Fibroblast of skin of right biceps (primary cell): ENCODE measurements at regions not wholly inside any gene's neighbourhood (a gene's known extent, or its start where the extent isn't known, plus 50 kb on each side); places are given as distances from the start of the nearest gene placed in this dataset.

Experiments used
- DNase-seq: peaks from one replicate; pipeline ENCODE4 v3.0.0-alpha.2; 2013

DNA sequence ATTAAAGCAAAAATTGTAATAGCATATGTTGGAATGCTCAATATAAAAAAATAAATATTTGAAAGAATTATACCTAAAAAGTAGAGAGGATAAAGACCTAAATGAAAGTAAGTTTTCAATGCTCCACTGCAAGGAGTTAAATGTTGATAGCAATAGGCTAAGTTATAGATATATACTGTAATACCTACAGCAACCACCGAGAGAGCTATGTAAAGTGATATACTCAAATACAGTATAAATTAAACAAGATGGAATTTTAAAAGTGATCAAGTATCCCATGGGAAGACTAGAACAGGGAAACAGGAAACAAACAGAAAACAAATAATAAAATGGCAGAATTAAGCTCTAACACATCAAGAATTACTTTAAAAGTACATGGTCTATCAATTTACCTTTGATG, 73.9 kb downstream of the CASP3 start:
- no peak for DNase-seq

DNA sequence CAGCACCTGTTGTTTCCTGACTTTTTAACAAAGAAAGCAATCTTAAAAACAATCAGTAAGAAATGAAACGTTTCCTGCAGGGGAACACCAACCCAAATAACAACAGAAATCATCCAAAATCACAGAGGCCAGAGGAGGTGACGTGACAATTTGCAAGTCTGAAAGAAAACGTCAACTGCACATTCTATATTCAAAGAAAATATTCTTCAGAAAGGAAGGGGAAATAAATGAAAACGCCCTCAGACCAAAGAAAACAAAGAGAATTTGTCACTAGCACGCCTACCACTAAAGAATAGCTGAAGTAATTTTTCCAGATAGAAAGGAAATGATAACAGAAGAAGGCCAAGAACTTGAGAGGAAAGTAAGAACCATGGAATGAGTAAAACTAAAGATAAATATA, 74.4 kb downstream of the CASP3 start:
- DNase-seq = no peak

DNA sequence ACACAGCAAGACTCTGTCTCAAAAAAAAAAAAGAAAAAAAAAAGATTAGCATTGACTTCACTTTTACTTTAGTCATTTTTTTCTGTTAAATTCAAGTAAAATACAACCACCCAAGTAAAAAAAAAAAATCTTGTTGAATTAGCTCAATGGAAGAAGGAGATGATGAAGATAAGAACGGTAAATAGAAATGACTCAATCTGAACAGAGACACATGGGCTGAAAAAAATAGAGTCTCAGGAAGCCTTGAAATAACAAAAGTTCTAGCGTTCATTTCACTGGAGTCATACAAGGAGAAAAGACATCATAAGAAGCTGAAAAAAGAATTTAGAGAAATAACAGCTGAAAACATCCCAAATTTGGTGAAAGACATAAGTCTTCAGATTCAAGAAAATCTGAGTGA, 75.5 kb downstream of the CASP3 start:
- no peak for DNase-seq

DNA sequence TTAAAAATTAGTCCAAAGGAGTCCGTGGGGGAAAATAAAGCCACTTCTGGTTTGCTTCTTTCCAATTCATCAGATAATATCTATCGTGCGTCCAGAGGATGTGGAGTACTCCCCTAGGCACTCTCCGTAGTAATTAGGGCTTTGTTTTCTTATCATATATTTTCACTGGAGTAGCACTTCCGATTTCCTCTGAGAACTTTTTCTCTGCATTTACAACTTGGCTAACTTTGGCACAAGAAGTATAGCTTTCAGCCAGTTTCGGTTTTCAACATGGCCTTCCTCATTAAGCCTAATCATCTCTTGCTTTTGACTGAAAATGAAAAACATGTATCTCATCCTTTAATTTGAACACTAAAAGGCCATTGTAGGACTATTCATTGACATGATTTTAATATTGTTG, 80.5 kb downstream of the CASP3 start:
- DNase-seq = no peak

DNA sequence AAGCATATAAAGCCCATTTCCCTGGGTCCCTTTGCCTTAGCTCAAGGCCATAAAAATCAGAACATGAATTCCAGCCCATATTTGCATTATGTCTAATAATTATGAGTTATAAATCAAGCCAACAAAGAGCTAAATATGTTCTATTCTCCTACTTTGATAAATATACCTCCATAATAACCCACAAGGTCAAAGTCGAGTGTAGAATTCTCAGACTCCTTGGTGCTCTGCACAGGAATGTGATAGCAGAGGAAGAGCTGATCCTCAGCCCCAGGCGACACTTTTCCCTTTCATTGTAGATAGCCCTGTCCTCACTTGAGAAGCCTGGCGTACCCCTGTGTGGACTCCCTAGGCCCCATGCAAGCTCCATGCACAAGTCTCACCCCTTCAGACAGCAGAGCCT, 85.6 kb downstream of the CASP3 start:
- DNase-seq = no peak

DNA sequence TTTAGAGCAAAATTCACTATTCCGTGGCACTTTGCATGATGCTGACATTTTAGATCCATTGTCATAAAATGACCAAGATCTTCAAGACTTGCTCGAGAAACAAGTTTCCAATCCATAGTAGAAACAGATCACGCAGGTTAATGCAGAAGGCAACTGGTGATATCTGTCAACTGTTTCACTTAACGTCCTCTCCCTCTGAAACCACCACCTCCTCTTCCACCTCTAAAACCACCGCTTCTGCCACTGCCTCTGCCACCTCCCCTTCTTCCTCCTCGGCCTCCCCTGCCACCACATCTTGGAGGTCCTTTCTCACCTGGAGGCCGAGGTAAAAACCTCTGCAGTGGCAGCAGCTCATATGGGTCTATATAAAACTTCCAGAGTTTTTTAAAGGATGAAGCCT, 84.6 kb upstream of the IRF2 start:
- DNase-seq = no peak

DNA sequence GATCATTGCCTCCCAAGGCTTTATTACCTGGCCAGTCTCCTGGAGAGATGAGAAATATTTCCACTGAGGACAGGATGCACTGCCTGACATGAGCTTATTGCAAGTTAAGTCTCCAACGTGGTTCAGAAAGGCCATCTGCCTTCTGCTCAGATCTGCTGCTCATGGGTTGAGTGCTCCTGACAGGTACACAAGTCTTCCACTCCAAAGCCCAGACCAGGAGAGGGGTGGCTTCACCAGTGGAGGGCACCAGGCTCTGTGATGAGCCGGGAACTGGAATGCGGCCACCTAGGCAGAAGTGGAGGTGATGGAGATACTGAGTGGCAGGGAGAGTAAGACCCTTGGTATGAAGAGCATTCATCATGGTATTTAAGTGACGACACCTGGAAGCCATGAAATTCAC, 79.5 kb upstream of the IRF2 start:
- DNase-seq = no peak

DNA sequence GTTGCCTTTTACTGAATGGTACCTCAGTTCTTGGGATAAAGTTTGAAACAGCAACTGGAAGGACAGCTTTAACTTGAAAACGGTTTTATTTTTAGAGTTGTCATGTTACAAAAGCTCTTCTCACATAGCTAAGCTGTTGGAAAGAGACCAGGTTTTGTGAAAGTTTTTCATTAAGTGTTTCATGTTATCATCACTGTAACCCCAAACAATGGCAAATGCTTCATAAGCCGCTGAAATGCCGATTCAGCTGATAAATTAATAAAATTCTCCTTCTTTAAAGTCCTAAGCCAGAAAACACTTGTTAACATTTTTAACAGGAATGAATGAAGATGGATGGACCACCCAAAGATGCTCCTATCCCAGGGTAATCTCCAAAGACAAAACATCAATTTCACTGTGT, 76.1 kb upstream of the IRF2 start:
- DNase-seq = no peak

DNA sequence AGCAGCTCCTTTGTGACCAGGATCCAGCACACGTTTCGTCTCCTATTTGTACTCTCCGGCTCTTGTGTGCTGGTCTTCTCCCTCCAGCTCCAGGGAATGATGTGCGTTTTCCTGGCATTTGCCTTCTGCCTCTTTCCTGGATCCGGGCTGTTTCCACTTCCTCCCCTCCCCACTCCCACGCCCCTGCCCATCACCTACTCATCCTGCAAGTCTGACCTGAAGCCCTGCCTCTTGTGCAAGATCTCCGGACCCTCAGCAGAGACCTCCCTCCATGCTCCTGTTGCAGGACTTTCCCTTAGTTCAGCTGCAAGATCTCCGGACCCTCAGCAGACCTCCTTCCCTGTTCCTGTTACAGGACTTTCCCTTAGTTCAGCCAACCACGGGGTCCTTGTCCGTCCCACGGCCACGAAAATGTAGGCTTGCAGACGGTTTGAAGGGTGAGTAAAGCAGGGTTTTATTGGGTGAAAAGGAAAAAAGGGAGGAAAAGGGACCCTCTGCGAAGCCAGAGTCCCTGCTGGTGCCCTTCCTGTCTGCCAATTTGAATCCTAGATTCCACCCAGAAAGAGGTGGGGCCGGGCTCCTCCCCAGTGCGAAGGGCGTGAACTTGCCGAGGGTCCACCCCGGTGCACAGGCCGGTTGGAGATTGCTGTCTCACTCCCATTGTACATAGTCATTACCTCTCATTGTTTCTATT, 74.4 kb upstream of the IRF2 start:
- no peak for DNase-seq

DNA sequence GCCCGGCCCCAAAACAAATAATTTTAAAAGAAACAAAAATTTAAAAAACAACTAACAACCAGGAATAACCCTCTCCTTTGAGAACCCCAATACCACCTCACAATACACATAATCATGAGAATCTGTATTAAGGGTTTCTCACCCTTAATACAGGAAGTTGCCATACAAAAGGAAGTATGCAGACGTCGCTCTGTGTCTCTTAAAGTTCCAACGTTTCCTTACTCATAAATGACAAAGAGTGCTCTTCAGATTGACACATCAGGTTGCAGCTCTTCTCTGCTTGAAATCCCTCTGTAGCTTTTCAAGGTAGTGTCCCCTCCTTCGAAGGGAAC, 73.9 kb upstream of the IRF2 start:
- DNase-seq = no peak

DNA sequence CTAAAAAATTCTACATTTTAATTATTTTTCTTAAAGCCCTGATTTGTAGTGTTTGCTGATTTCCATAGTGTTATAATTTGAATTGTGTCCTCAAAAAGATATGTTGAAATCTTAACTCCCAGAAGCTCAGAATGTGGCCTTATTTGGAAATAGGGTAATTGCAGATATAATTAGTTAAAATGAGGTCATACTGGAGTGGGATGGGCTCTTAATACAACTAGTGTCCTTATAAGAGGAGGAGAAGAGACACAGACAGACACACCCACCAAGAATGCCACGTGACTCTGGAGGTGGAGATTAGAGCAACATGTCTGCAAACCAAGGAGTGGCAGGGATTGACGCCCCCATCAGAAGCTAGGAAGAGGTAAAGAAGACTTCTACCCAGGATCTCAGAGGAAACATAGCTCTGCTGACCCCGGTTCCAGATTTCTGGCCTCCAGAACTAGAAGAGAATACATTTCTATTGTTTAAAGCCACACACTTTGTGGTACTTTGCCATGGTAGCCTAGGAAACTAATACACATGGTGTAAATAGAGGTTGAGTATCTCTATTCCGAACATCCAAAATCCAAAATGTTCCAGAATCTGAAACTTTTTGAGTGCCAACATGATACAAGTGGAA, 70.5 kb upstream of the IRF2 start:
- peak; percentile 25 for DNase-seq

DNA sequence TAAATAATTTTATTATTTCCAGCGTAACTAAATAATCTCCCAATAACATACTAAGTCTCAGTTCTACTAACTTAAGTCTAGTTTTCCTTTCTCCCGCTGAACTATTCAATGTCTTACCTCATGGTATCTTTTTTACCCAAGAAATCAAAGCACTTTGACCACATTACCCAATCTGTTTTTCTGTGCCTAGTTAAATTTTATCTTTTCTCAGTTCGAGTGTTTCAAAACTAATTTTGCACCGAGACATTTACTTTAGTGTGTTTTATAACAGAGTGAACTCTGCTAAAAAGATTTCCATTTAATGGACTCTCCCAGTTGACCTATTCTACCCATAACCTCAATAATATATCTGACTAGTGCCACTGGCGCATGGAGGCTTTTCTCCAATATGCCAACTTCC, 67.6 kb upstream of the IRF2 start:
- no peak for DNase-seq

DNA sequence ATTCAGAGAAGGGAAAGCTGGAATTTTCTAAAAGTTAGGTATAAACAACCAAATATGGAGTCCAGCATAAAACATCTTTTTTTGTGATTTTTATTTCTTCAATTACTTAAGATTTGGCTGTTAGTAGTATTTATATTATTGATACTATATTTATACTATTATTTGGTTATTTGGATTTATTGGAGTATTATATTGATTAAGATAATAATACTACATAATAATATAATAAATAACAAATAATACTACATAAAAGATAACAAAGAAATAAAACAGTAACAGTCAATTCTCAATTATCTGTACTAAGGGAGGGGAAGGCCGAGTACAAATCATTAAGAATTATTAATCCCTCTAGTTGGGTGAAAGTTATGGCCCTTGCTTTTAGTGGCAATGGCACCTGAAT, 66.0 kb upstream of the IRF2 start:
- no peak for DNase-seq

DNA sequence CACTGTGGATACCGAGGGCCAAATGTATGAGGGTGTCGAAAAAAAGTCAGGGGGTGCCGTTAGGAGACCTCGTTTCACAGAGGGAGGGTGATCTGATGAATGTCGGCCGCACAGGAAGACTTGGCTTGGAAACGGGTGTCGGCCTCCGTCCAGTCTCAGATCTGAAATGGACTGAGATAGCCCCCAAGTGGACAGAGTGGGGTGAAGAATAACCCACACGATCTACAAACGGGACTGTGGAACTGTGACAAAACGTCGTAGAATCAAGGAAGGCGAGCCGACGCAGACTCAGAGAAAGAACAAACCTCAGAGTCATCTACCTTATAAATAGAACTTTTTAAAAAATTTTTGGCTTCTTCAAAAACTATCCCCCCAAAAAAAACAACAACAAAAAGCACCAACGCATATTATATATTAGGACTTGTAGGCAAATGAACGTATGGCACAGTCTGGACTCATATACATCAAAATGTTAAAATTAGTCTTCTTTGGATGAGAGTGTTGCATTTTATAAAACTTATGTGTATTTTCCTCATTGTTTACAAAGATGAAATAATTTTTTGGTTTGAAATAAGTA, 63.8 kb upstream of the IRF2 start:
- DNase-seq = peak; percentile 88

DNA sequence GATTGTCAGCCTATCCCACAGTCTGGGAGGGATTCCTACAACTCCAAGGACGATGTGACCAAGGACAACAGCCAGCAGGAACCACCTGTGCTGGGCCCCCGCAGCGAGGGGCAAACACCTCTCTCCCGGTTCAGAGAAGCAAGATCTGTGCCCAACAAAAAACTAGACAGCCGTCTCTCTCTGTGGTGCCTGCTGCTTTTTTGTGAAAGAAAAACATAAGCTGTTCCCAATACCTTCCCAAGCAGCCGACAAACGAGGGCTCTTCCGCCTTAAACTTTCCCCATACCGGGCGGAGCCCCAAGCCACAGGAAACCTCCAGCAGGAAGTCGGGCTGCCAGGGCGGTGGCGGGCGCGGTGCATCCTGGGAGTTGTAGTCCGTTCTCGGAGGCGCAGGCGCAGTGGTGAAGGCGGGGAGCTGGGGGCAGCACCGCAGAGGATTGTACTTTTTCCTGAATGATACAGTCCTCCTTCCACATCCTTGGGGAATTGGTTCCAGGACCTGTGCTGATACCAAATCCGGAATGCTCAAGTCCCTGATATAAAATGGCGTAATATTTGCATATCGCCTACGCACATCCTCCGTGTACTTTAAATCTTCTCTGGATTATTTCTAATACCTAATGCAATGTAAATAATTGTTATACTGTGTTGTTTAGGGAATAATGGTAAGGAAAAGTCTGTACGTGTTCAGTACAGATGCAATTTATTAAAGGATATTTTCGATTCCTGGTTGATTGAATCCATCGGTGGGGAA, 63.1 kb upstream of the IRF2 start:
- peak; percentile 95 for DNase-seq

DNA sequence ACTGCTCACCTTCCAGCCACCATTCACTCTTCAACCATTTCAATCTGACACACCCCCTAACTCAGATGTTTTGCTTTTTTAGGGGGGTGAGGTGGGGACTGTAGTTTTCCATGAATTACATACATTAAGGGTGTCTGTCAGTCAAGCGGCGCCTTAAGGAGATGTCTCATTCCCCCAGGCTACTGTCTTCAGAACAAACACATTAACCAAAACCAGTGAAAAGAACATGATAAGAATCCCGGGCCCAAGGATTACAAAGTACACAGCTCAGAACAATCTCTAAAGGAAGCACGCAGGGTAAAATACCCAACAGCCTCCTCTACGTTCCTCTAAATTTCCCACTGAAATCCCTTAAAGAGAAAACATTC, 62.5 kb upstream of the IRF2 start:
- peak; percentile 12 for DNase-seq

DNA sequence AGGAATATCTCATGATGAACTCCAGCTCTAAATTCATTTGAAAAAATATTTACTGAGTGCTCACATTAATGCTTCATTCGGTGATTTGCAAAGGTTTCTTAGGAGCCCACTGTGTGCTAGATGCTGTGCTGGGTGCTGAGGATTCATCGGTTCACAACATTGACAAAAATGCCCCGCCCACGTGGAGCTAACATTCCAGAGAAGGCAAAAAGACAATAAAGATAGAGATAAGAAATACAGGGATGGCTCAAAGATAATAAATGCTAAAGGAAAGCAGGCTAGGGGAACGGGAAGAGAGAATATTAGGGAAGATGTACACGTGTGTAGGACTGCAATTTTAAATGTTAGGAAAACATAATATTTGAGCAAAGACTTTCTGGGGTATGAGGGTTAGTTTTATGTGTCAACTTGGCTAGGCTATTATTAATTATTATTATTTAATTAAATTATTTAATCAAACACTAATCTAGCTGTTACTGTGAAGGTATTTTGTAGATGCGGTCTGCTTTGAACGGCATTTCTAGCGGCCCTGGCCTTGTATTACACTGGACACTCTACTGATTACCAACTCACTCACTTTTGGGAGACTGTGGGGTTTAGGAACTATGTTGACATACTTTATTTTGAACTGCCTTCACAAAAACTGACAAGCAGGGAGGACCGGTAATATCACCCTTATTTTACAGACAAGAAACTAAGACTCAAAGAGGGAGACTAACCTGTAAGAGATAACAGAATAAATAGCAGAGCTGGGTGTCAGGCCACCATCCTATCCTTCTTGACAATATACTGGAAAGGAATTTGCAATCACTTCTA, 61.9 kb upstream of the IRF2 start:
- no peak for DNase-seq

DNA sequence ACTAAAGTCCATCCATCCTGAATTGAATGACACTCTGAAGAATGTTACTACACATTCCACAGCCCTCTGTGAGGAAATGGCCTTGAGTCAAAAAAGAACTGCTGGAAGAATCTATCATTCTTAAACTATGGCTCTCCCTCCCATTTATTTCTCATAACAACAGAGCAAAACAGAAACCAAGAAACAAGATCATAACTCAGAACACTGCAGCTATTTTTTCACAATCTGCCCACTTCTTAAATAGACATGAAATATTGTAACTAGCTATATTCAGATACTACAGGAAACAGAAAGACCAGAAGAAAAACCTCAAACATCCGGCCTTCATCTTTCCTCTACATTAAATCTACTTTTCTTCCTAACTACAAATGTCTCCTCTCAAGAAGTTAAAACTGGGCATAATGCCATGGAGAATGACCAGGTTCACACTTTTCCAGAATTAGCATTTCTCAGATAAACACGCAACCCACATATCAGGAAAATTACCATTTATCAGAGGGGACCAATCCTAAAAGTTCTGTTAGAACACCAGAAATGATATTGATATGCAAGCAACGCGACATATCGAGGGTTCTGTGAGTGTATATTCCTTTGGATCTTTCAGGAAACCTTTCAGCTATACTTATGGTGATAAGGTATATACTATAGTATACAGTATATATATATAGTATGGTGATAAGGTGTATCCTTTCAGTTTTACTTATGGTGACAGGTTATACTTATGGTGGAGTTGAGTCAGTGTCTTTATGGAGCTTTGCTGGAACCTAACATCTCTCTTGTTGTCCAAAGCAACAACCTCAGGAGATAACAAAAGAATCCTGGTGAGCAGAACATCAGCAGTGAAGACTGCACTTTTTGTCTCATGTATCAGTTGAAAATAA, 60.4 kb upstream of the IRF2 start:
- DNase-seq = peak; percentile 84

DNA sequence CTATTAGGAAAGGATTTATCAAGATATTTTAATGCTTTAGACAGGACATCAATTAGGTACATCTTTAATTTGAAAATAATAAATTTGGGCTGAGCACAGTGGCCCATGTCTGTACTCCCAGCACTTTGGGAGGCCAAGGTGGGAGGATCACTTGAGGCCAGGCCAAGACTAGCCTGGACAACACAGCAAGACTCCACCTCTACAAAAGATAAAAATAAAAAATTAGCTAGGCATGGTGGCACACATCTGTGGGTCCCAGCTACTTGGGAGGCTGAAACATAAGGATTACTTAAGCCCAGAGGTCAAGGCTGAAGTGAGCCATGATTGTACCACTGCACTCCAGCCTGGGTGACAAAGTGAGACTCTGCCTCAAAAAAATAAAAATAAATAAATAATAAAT, 59.6 kb upstream of the IRF2 start:
- DNase-seq = no peak

DNA sequence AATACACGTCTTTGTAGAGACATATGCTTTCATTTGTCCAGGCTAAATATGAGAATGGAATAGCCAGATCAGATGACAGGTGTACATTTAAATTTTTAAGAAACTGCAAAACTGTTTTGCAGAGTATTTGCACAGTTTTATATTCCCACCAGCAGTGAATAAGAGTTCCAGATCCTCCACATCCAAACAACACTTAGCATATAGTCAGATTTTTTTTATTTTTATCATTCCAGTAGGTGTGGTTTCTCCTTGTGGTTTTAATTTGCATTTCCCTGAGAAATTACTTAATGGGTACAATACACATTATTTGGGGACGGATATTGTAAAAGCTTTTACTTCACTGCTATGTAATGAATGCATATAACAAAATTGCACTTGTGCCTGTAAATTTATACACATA, 56.7 kb upstream of the IRF2 start:
- DNase-seq = no peak

DNA sequence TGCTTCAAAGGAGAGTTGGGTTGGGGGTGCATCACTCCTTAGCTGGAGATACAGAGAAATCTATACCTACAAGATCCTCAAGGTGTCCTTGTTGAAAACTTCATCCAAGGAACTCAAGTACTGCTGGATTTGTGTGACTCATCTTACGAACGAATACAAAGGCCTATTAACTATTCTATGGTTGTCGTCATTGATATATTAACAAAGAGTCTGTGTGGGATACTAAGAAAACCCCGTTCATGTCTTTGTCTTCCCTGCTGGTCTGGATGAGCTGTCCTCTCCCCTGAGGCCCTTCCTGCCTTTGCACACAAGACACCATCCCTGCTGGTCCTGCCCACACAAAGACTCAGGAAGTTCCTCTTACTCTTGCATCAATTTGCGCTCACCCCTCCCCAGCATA, 54.9 kb upstream of the IRF2 start:
- DNase-seq = no peak

DNA sequence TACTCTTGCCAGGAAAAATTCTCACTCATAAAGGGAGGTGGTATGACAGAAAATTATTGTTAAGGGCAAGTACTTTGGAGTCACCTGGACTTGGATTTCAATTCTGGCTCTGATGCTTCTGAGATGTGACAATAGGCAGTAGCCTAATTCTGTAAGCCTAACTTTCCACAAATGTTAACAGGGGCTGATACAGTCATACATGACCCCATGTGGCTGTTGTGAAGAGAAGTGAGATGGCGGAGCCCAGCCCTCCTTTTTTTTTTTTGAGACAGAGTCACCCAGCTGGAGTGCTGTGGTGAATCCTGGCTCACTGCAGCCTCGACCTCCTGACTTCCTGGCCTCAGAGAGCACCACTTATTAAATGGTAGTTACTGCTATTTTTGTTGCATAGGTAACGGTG, 54.4 kb upstream of the IRF2 start:
- DNase-seq = no peak
